Left forelimb (tissue), 1 donor: ENCODE measurements at regions not wholly inside any gene's neighbourhood (a gene's known extent, or its start where the extent isn't known, plus 50 kb on each side); places are given as distances from the start of the nearest gene placed in this dataset.
"Not testable (repeated sequence)": the region's sequence is repeated elsewhere in the genome, so short reads cannot be mapped to it uniquely, and the experiment has no call there.

Experiments
- DNase-seq: peaks from one replicate; pipeline ENCODE4 v3.0.0-alpha.2; 2018; ENCODE audit warnings: low spot score

- no peak for DNase-seq
These were observed 1676.0 kb downstream of the SLITRK1 start for GRCh38 chr13:82206241-82206640.

- DNase-seq = no peak
These were observed 1679.9 kb downstream of the SLITRK1 start for GRCh38 chr13:82202398-82202797.

- DNase-seq = no peak
These were observed 1686.2 kb downstream of the SLITRK1 start for GRCh38 chr13:82196087-82196486.

- no peak for DNase-seq
These were observed 1695.0 kb downstream of the SLITRK1 start for GRCh38 chr13:82187227-82187626.

- DNase-seq = no peak
These were observed 1705.5 kb downstream of the SLITRK1 start for GRCh38 chr13:82176751-82177150.

GRCh38 chr13:82165396-82166174, 1716.7 kb downstream of the SLITRK1 start:
- DNase-seq = no peak

- not testable (repeated sequence) for DNase-seq
These were observed 1717.4 kb downstream of the SLITRK1 start for GRCh38 chr13:82164780-82165395.

GRCh38 chr13:82147526-82147925, 1734.7 kb downstream of the SLITRK1 start:
- no peak for DNase-seq

- no peak for DNase-seq
These were observed 1745.4 kb downstream of the SLITRK1 start for GRCh38 chr13:82136880-82137279.

- DNase-seq = no peak
These were observed 1753.0 kb downstream of the SLITRK1 start for GRCh38 chr13:82129281-82129680.

- DNase-seq = no peak
These were observed 1763.7 kb downstream of the SLITRK1 start for GRCh38 chr13:82118589-82118988.

GRCh38 chr13:82116422-82116989, 1765.8 kb downstream of the SLITRK1 start:
- no peak for DNase-seq

- DNase-seq = no peak
These were observed 1766.9 kb downstream of the SLITRK1 start for GRCh38 chr13:82115391-82115790.

GRCh38 chr13:82096256-82096655, 1755.3 kb upstream of the SPRY2 start:
- DNase-seq = no peak

- DNase-seq = no peak
These were observed 1751.4 kb upstream of the SPRY2 start for GRCh38 chr13:82092312-82092711.

GRCh38 chr13:82088781-82089180, 1747.9 kb upstream of the SPRY2 start:
- no peak for DNase-seq

GRCh38 chr13:82076496-82076895, 1735.6 kb upstream of the SPRY2 start:
- DNase-seq = no peak

GRCh38 chr13:82070416-82070815, 1729.5 kb upstream of the SPRY2 start:
- no peak for DNase-seq

- no peak for DNase-seq
These were observed 1721.8 kb upstream of the SPRY2 start for GRCh38 chr13:82062772-82063171.

- DNase-seq = no peak
These were observed 1717.4 kb upstream of the SPRY2 start for GRCh38 chr13:82058364-82058763.

- not testable (repeated sequence) for DNase-seq
These were observed 1704.4 kb upstream of the SPRY2 start for GRCh38 chr13:82045316-82045715.

GRCh38 chr13:82036602-82037001, 1695.7 kb upstream of the SPRY2 start:
- no peak for DNase-seq

- DNase-seq = no peak
These were observed 1670.4 kb upstream of the SPRY2 start for GRCh38 chr13:82011355-82011754.
